SU-DHL-6 (cell line): ENCODE measurements at regions not wholly inside any gene's neighbourhood (a gene's known extent, or its start where the extent isn't known, plus 50 kb on each side); places are given as distances from the start of the nearest gene placed in this dataset.

Experiments used
- CTCF ChIP-seq: fragments of 200-600 bp; sonication (generic); IDR thresholded peaks from one replicate; pipeline ENCODE4 v1.5.1; 2017; ENCODE audit warnings: antibody characterized with exemption, mild to moderate bottlenecking, low read length, moderate library complexity; ENCODE audit not compliant: insufficient read depth, poor library complexity, severe bottlenecking
- EZH2phosphoT487 ChIP-seq: fragments of 200-600 bp; sonication (generic), shearing (Covaris generic); conservative IDR thresholded peaks from 2 replicates; pipeline ENCODE4 v1.6.1; 2018; ENCODE audit warnings: mild to moderate bottlenecking, antibody characterized with exemption, low read length, moderate library complexity, mixed read lengths

GRCh38 chr15:93298901-93299300 is 209.9 kb upstream of the RGMA start:
- TF ChIP-seq CTCF (no peak), EZH2phosphoT487 (no peak)
